ENCODE measurements at regions not wholly inside any gene's neighbourhood (a gene's known extent, or its start where the extent isn't known, plus 50 kb on each side); places are given as distances from the start of the nearest gene placed in this dataset.

- TF ChIP-seq EZH2 (IDR thresholded peaks at IDR 0.05; ENCODE audit: insufficient read depth, poor library complexity, severe bottlenecking) = no peak
- TF ChIP-seq EZH2phosphoT487 (IDR thresholded peaks at IDR 0.05; ENCODE audit: insufficient read depth, low read depth) = no peak
Measured at GRCh38 chrX:9310616-9311015, 154.2 kb upstream of the TBL1X start.

All from GM23248 (cell line).